Testis (tissue), 2 donors: ENCODE measurements at regions not wholly inside any gene's neighbourhood (a gene's known extent, or its start where the extent isn't known, plus 50 kb on each side); places are given as distances from the start of the nearest gene placed in this dataset.

ENCODE experiments used
- DNase-seq: peaks from one replicate; pipeline ENCODE4 v3.0.0-alpha.2; 2019
- H3K27ac ChIP-seq, 2 donors: fragments of 200-600 bp; sonication (generic); one replicate each; pipeline ENCODE4 v1.5.1; 2019
- H3K27me3 ChIP-seq: fragments of 200-600 bp; sonication (generic); one replicate; pipeline ENCODE4 v1.5.1; 2019
- H3K36me3 ChIP-seq: fragments of 200-600 bp; sonication (generic); one replicate; pipeline ENCODE4 v1.5.1; 2017; ENCODE audit warnings: low read depth; ENCODE audit errors: missing control alignments
- H3K4me1 ChIP-seq: fragments of 200-600 bp; sonication (generic); one replicate; pipeline ENCODE4 v1.5.1; 2019
- H3K4me3 ChIP-seq, 2 donors: fragments of 200-600 bp; sonication (generic); one replicate each; pipeline ENCODE4 v1.5.1; 2017 to 2019
- H3K9me3 ChIP-seq: fragments of 200-600 bp; sonication (generic); one replicate; pipeline ENCODE4 v1.5.1; 2017
- POLR2A ChIP-seq: fragments of 450-650 bp; IDR thresholded peaks from one replicate; pipeline ENCODE4 v1.6.1; 2017; ENCODE audit warnings: antibody characterized with exemption, mild to moderate bottlenecking, moderate library complexity
- WGBS, 2 donors: methylation state at CpG; one replicate each; pipeline ENCODE4 v1.1.5; 2018; 5-methylcytosine and 5-hydroxymethylcytosine counted together
- intact Hi-C: fragments of 100-400 bp; cut with DNase I; formaldehyde crosslinking; loops from one replicate; pipeline ENCODE4 v1.15.1; 2023; ENCODE audit warnings: low total_unique reads
- TF ChIP-seq, protein P1 (sequence below), 3 experiments: fragments of 450-650 bp in 2 of 3; fragments of 200-600 bp in 1 of 3; sonication (generic) in 1 of 3; IDR thresholded peaks; one replicate each; pipeline ENCODE4 v1.5.1; 2016 to 2019; ENCODE audit warnings: antibody characterized with exemption in 3 of 3, mild to moderate bottlenecking in 2 of 3, moderate library complexity in 1 of 3

DNA sequence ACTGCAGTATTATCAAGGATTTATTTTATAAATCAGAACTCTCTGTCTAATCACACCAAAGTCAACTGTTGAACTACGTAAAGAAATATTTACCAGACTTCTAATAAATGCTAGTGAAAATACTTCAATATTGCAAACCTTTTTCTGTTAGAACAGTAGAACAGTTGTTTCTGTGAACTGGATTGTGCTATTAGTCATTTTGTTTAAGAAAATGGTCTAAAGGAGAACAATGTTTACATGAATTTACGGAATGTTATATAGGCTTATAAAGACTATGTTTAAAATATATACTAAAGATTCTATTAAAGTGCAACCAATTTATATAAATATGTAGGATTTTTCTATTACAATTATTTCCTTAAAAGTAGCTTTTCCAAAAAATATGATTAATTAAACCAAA, 471.4 kb downstream of the FSCB start:
- H3K27ac ChIP-seq: no peak overlapping the region

DNA sequence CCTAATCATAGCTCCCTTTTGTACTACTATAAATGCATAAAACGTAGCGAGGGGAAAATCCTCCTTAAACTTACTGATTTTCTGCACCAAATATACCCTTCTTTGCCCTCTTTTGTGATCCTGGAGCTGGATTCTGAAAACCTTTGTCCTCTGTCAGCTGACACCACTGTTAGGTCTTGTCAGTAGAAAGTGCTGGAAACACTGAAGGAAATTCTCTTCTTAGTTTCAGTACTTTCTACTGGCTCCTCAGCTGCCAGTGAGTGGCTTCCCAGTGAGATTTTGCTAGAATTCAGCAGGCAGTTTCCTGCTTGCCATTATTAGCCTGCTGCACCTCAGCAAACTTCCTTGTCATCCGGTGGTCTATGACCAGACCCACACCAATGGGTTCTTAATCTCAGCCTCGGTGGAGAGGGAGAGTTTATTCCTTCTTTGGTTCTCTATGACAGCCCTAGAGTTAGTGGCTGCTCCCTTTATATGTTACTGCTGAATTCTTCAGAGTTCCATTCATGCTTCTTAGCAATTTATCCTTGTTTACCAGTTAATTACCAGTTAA, 476.2 kb downstream of the FSCB start:
- WGBS, 2 donors: 58 to 79% methylated on average over 4 of the region's 4 CpGs
- no peaks in the 10 kb centered on the region for H3K4me1 ChIP-seq
- no peaks in the 10 kb centered on the region for H3K27me3 ChIP-seq
- no peak overlapping the region for H3K4me3 ChIP-seq
- no peaks in the 10 kb centered on the region for H3K9me3 ChIP-seq
- DNase-seq: no peak
- no peaks in the 10 kb centered on the region for H3K36me3 ChIP-seq
- H3K27ac ChIP-seq: no peak overlapping the region
- TF ChIP-seq, protein P1, sequence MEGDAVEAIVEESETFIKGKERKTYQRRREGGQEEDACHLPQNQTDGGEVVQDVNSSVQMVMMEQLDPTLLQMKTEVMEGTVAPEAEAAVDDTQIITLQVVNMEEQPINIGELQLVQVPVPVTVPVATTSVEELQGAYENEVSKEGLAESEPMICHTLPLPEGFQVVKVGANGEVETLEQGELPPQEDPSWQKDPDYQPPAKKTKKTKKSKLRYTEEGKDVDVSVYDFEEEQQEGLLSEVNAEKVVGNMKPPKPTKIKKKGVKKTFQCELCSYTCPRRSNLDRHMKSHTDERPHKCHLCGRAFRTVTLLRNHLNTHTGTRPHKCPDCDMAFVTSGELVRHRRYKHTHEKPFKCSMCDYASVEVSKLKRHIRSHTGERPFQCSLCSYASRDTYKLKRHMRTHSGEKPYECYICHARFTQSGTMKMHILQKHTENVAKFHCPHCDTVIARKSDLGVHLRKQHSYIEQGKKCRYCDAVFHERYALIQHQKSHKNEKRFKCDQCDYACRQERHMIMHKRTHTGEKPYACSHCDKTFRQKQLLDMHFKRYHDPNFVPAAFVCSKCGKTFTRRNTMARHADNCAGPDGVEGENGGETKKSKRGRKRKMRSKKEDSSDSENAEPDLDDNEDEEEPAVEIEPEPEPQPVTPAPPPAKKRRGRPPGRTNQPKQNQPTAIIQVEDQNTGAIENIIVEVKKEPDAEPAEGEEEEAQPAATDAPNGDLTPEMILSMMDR (IDR thresholded peaks at IDR 0.05): no peak
- TF ChIP-seq POLR2A: no peak
- intact Hi-C loops: no loop called here

More for the DNA sequence above, 471.4 kb downstream of the FSCB start:
- intact Hi-C loops: no loop called here
- no peak overlapping the region for H3K4me3 ChIP-seq
- DNase-seq: no peak
- H3K27me3 ChIP-seq: no peaks in the 10 kb centered on the region
- H3K36me3 ChIP-seq: no peaks in the 10 kb centered on the region
- 78 to 90% methylated on average over 2 of the region's 2 CpGs for WGBS, 2 donors
- TF ChIP-seq, protein P1 (IDR thresholded peaks at IDR 0.05): no peak
- no peak for TF ChIP-seq POLR2A
- no peaks in the 10 kb centered on the region for H3K4me1 ChIP-seq
- no peaks in the 10 kb centered on the region for H3K9me3 ChIP-seq

DNA sequence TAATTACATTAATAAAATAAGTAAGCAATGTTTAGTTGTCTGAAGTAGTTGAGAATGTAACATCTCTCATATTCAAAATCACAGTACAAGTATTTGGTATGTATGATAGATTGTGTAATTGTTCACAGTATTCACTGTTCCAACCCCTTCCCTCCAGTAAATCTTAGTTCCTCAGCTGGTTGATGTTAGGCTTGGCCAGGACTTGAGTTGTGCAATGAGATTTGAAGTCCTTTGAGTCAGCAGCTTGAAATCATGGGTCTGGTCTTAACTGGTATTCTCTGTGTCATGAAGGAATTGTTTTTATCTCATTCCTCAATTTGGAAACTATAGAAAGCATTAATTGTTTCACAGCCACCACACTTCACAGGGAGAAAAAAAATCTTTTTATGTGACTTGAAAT, 477.1 kb downstream of the FSCB start:
- no peak for TF ChIP-seq POLR2A
- TF ChIP-seq, protein P1 (IDR thresholded peaks at IDR 0.05): no peak
- H3K9me3 ChIP-seq: no peaks in the 10 kb centered on the region
- H3K4me1 ChIP-seq: no peaks in the 10 kb centered on the region
- H3K27me3 ChIP-seq: no peaks in the 10 kb centered on the region
- H3K27ac ChIP-seq: no peak overlapping the region
- DNase-seq: no peak
- no peak overlapping the region for H3K4me3 ChIP-seq
- intact Hi-C loops: no loop called here
- H3K36me3 ChIP-seq: no peaks in the 10 kb centered on the region

DNA sequence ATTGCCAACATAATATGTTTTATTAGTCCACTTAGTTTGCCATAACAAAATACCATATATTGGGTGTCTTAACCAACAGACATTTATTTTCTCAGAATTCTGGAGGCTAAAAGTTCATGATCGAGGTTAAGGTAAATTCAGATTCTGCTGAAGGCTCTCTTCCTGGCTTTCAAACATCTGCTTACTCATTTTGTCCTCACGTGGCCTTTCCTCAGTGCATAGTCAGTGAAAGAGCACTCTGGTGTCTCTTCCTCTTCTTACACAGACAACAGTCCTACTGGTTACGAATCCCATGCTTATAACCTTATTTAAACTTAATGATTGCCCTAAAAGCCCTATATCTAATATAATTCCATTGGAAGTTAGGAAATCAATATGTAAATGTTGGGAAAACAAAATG, 479.7 kb downstream of the FSCB start:
- 70 to 77% methylated on average over 3 of the region's 3 CpGs for WGBS, 2 donors
- Histone ChIP-seq H3K27ac (no peak overlapping the region), H3K36me3 (no peaks in the 10 kb centered on the region), H3K4me3 (no peak overlapping the region), H3K4me1 (no peaks in the 10 kb centered on the region), H3K9me3 (no peaks in the 10 kb centered on the region), H3K27me3 (no peaks in the 10 kb centered on the region)
- intact Hi-C loops: no loop called here
- DNase-seq: no peak
- TF ChIP-seq, protein P1 (IDR thresholded peaks at IDR 0.05): no peak
- TF ChIP-seq POLR2A: no peak

DNA sequence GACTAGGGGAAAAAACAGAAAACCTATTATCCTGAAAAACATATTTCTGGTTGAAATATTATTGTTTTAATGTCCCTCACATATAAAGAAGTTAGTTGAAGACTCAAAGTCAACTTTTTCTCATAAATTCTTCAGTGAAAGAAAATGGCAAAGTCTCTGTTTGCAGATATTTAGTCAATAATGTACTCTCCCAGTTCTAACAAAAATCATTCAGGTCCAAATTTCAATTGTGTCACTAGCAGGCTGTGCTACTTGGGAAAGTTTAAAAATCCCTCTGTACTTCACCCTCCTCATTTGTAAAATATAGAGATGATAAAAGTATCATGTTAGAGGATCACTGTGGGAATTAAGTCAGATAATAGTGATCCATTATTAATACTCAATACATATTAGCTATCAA, 496.5 kb downstream of the FSCB start:
- TF ChIP-seq, protein P1 (IDR thresholded peaks at IDR 0.05): no peak
- TF ChIP-seq POLR2A: no peak
- Histone ChIP-seq H3K27ac (no peak overlapping the region), H3K9me3 (no peaks in the 10 kb centered on the region), H3K36me3 (no peaks in the 10 kb centered on the region), H3K4me3 (no peak overlapping the region), H3K4me1 (no peaks in the 10 kb centered on the region), H3K27me3 (no peaks in the 10 kb centered on the region)
- DNase-seq: no peak
- intact Hi-C loops: no loop called here
